ENCODE measurements at regions not wholly inside any gene's neighbourhood (a gene's known extent, or its start where the extent isn't known, plus 50 kb on each side); places are given as distances from the start of the nearest gene placed in this dataset.

DNA sequence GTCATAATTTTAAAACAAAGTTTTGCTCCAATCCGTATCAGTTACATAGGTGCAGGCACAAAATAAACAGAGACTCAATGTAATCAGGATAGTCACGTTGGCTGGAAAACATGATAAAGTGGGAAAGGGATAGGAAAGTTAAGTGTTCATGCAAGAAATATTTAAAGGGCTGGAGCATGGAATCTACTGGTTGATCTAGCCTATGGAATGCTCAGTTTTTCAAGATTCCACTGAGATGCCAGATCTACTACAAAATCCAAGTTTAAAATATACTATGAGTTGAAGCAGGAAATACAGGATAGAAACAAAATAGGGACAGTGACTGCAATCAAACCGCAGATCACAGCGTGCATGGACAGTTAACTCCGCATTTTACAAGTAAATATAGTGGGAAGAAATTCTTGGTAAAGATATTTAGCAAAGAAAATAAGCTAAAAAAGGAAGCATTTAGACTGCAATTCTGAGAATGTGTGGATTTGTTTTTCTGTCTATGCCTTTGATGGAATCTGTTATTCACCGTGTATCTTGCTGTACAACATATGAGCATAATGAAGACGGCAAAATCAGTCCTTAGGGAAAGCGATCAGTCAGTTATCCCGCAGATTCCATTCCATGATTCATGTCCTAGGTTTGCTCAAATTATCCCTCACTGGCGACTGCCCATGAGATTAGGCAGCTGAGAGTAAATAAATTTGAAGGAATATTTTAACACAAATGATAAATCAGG lies 1044.3 kb downstream of the FLRT2 start:
- peaks cover 3% of the 10 kb centered on the region; the same call in 1 of the 2 replicates for H3K4me1 ChIP-seq (ENCODE audit: control insufficient read depth, insufficient read depth, low read length)
- no peak for TF ChIP-seq CHD1 (IDR thresholded peaks at IDR 0.05; ENCODE audit: low read depth, low read length)
- 0 out of 2 replicates have a peak, but pooled peaks have one; percentile 25 for TF ChIP-seq BHLHE40 (IDR thresholded peaks at IDR 0.05; ENCODE audit: low read depth, low read length)
- H4K91ac ChIP-seq (ENCODE audit: insufficient read depth, low read depth, low read length), result no peak overlapping the region
- no peak overlapping the region for H2BK15ac ChIP-seq (ENCODE audit: low read depth, low read length)
- H3K9me3 ChIP-seq (ENCODE audit: control insufficient read depth, insufficient read depth, low read length), result peaks cover 7% of the 10 kb centered on the region
- intact Hi-C loops (cut with micrococcal nuclease) (loop anchor here (2.0 kb wide), 1 partner anchor 79 kb away; no protein-coding TSS in a partner anchor), in situ Hi-C loops (cut with MboI; ENCODE audit: low sequenced_read_pairs) (no loop called here), dilution Hi-C loops (cut with HindIII; ENCODE audit: low sequenced_read_pairs, unreplicated experiment) (no loop called here)
- no peak overlapping the region for H2AK9ac ChIP-seq (replicated peaks; ENCODE audit: low read depth, low read length, poor library complexity)
- DNase-seq (peak; percentile 79), ATAC-seq (ENCODE audit: low read depth) (peak; percentile 91)
- ChIA-PET POLR2A (ENCODE audit: unreplicated experiment) (no interaction called here), CTCF (interaction anchor here (0.6 kb wide), 1 partner anchor 194 kb away, joined by 3 read pairs; no protein-coding TSS in a partner anchor)
- peak overlapping the region; percentile 83 for H2BK5ac ChIP-seq (ENCODE audit: low read depth, low read length, poor library complexity, severe bottlenecking)
- H3K23ac ChIP-seq (ENCODE audit: low read depth, low read length), result no peak overlapping the region
- H2BK120ac ChIP-seq (ENCODE audit: low read depth, low read length), result peak overlapping the region; percentile 91
- H3K79me1 ChIP-seq (ENCODE audit: low read depth in 1 of 2, low read length in 2 of 2), result no peaks in the 10 kb centered on the region
- no peak overlapping the region for H4K5ac ChIP-seq (ENCODE audit: low read depth, low read length)
- WGBS, 2 experiments (ENCODE audit: extremely low coverage in 2 of 2, insufficient read length in 1 of 2), result no CpG with 5 or more reads among the region's 10 CpGs
- peak overlapping the region; percentile 19 for H3K56ac ChIP-seq (ENCODE audit: extremely low read depth, insufficient read depth, low read length)
- H3K14ac ChIP-seq (replicated peaks; ENCODE audit: low read depth, low read length), result no peak overlapping the region
- BruUV-seq (replicated peaks), result no TSS peak
- H4K8ac ChIP-seq (ENCODE audit: low read depth in 2 of 2, low read length in 2 of 2), result peak overlapping the region in 1 of 2 experiments; percentile 70; a peak in 1 of 4 replicates
- no peaks in the 10 kb centered on the region for H3K36me3 ChIP-seq (ENCODE audit: control insufficient read depth, insufficient read depth, low read length)
- peak overlapping the region; percentile 13; the same call in 1 of the 2 replicates for H3K4me3 ChIP-seq (ENCODE audit: insufficient read depth, low read depth, low read length)
- H2AK5ac ChIP-seq (ENCODE audit: low read depth, low read length), result no peak overlapping the region
- no peaks in the 10 kb centered on the region for H3K27me3 ChIP-seq (ENCODE audit: control insufficient read depth, insufficient read depth, low read length)
- no peak overlapping the region for H2AFZ ChIP-seq (replicated peaks; ENCODE audit: low read length, poor library complexity)
- no peaks in the 10 kb centered on the region for H4K20me1 ChIP-seq (ENCODE audit: insufficient read depth, low read length)
- peak overlapping the region; percentile 62 for H3K4me2 ChIP-seq (ENCODE audit: low read depth, low read length)
- H3K4ac ChIP-seq (ENCODE audit: low read depth, low read length), result peak overlapping the region; percentile 47; the same call in 1 of the 2 replicates
- no peaks in the 10 kb centered on the region for H3K9me1 ChIP-seq (ENCODE audit: insufficient read depth, low read length)
- H3K9ac ChIP-seq (ENCODE audit: low read depth, low read length), result no peak overlapping the region
- H3K18ac ChIP-seq (ENCODE audit: low read depth, low read length), result peak overlapping the region; percentile 68; the same call in 1 of the 2 replicates
- no peak overlapping the region for H3K27ac ChIP-seq (ENCODE audit: insufficient read depth, low read length)
- peak overlapping the region; percentile 44; the same call in 1 of the 2 replicates for H2BK20ac ChIP-seq (ENCODE audit: low read depth, low read length)

Measured in IMR-90 (cell line).